Calu3 (cell line): ENCODE measurements at regions not wholly inside any gene's neighbourhood (a gene's known extent, or its start where the extent isn't known, plus 50 kb on each side); places are given as distances from the start of the nearest gene placed in this dataset.

Experiments
- BruUV-seq: library from RNA; stranded (reverse); fragments of 400-500 nt; replicated peaks from 2 replicates; lab custom pipeline; 2021; lab: Mats Ljungman, UMichigan
- CTCF ChIA-PET: fragments of 300-600 bp; sonication (Branson Sonifier 250); formaldehyde crosslinking; loops from one replicate; lab custom pipeline; 2022; ENCODE audit warnings: antibody characterized with exemption; lab: Charles Lee
- DNase-seq: peaks from one replicate; pipeline ENCODE4 v3.0.0; 2022
- H3K27ac Mint-ChIP-seq: one replicate; pipeline ENCODE4 v1.8.0; 2022; ENCODE audit warnings: mixed read lengths; ENCODE audit not compliant: unreplicated experiment
- H3K27me3 Mint-ChIP-seq: one replicate; pipeline ENCODE4 v1.8.0; 2022; ENCODE audit warnings: mixed read lengths; ENCODE audit not compliant: unreplicated experiment
- H3K36me3 Mint-ChIP-seq: one replicate; pipeline ENCODE4 v1.8.0; 2022; ENCODE audit warnings: mild to moderate bottlenecking, moderate library complexity, mixed read lengths; ENCODE audit not compliant: insufficient read depth, unreplicated experiment
- H3K4me1 Mint-ChIP-seq: one replicate; pipeline ENCODE4 v1.8.0; 2022; ENCODE audit warnings: mild to moderate bottlenecking, low read depth, mixed read lengths; ENCODE audit not compliant: unreplicated experiment
- H3K4me3 Mint-ChIP-seq: one replicate; pipeline ENCODE4 v1.8.0; 2022; ENCODE audit warnings: mild to moderate bottlenecking, low read depth, moderate library complexity, mixed read lengths; ENCODE audit not compliant: unreplicated experiment
- H3K9me3 Mint-ChIP-seq: one replicate; pipeline ENCODE4 v1.8.0; 2022; ENCODE audit warnings: low read depth, mixed read lengths; ENCODE audit not compliant: unreplicated experiment
- CTCF ChIP-seq: fragments of 200-600 bp; IDR thresholded peaks from one replicate; pipeline ENCODE4 v1.8.0; 2022; ENCODE audit warnings: antibody characterized with exemption; ENCODE audit not compliant: unreplicated experiment
- intact Hi-C: fragments of 100-400 bp; cut with micrococcal nuclease; formaldehyde crosslinking; loops from one replicate; pipeline ENCODE4 v1.10.0; 2022; ENCODE audit not compliant: unreplicated experiment

- H3K27ac Mint-ChIP-seq: no peak overlapping the region
- peaks cover 14% of the 10 kb centered on the region for H3K9me3 Mint-ChIP-seq
- no peak for TF ChIP-seq CTCF
- intact Hi-C loops: no loop called here
- no TSS peak for BruUV-seq
- CTCF ChIA-PET: no interaction called here
- DNase-seq: no peak
- H3K36me3 Mint-ChIP-seq: no peaks in the 10 kb centered on the region
- H3K27me3 Mint-ChIP-seq: no peaks in the 10 kb centered on the region
- no peak overlapping the region for H3K4me3 Mint-ChIP-seq
- no peaks in the 10 kb centered on the region for H3K4me1 Mint-ChIP-seq
Observed at GRCh38 chr5:2238732-2239131, 356.0 kb upstream of the IRX4 start.

DNA sequence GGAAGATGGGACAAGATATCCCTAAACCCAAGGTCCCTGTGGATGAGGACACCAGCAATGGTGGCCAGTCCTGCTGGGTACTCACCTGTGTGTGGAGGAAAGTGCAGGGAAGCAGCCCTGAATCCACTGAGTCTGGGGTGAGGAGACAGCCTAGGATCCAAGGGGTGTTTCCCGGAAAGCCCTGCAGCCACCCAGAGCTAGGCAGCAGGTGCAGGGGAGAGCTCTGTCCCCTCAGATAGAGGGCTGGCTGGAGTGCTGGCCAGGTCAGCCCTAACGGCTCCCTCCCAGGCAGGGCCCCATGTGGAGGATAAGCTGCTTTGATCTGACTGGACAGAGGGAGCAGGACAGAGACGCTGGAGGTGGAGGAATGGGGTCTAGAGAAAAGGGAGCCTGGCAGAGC is 344.7 kb upstream of the IRX4 start:
- no TSS peak for BruUV-seq
- Mint-ChIP-seq H3K4me1 (no peaks in the 10 kb centered on the region), H3K27ac (no peak overlapping the region), H3K27me3 (no peaks in the 10 kb centered on the region), H3K36me3 (no peaks in the 10 kb centered on the region), H3K4me3 (no peak overlapping the region), H3K9me3 (peaks cover 18% of the 10 kb centered on the region)
- CTCF ChIA-PET: no interaction called here
- DNase-seq: no peak
- no peak for TF ChIP-seq CTCF
- intact Hi-C loops: no loop called here

DNA sequence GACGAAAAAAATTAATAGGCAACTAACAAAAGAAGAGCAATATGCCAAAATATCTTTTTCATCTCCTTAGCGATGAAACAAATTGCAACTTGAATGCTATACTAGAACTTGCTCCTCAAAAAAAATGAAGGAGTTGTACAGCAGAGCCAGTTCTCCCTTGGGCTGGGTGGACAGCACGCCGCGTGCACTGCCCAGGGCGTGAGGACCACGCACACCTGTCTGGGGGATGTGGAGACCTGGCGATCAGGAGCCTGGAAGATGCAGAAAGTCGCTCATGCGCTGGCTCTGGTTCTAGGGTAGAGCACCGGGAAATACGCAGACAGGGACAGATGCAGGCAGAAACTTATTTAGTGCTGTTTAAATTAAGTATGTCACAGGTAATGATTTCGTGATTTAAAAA is 342.0 kb upstream of the IRX4 start:
- Mint-ChIP-seq H3K36me3 (no peaks in the 10 kb centered on the region), H3K27me3 (no peaks in the 10 kb centered on the region), H3K4me1 (no peaks in the 10 kb centered on the region), H3K9me3 (peaks cover 19% of the 10 kb centered on the region), H3K27ac (no peak overlapping the region), H3K4me3 (no peak overlapping the region)
- CTCF ChIA-PET: no interaction called here
- no TSS peak for BruUV-seq
- DNase-seq: no peak
- TF ChIP-seq CTCF: no peak
- intact Hi-C loops: no loop called here

DNA sequence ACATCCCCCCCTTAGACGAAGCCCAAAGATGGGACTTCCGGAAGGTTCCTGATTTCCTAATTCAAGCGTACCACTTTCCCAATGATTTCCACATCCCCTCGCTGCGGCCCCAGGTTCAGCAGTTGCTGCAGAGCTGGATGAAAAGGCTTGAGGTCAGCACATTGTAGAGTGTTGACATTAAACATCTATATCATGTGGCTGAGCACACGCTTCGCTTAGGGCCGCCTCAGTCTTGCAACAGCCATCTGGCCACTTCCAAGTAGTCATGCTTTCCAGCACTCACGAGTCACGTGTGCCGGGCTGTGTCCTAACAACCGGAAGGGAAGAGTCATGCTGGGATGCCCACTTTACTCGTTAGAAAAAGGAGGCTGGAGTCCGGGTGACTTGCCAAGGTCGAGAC is 340.6 kb upstream of the IRX4 start:
- no peak for DNase-seq
- Mint-ChIP-seq H3K4me1 (no peaks in the 10 kb centered on the region), H3K9me3 (peaks cover 25% of the 10 kb centered on the region), H3K4me3 (no peak overlapping the region), H3K27ac (no peak overlapping the region), H3K36me3 (no peaks in the 10 kb centered on the region), H3K27me3 (no peaks in the 10 kb centered on the region)
- BruUV-seq: no TSS peak
- CTCF ChIA-PET: no interaction called here
- intact Hi-C loops: no loop called here
- no peak for TF ChIP-seq CTCF
